Neural progenitor cell (in vitro differentiated cells): ENCODE measurements at regions not wholly inside any gene's neighbourhood (a gene's known extent, or its start where the extent isn't known, plus 50 kb on each side); places are given as distances from the start of the nearest gene placed in this dataset.
"Not testable (repeated sequence)": the region's sequence is repeated elsewhere in the genome, so short reads cannot be mapped to it uniquely, and the experiment has no call there.

Experiments
- EZH2 ChIP-seq: fragments of 200-600 bp; sonication (generic); IDR thresholded peaks from 2 replicates; pipeline ENCODE4 v1.6.1; 2017; ENCODE audit warnings: antibody characterized with exemption, mild to moderate bottlenecking, moderate library complexity
- EZH2phosphoT487 ChIP-seq: fragments of 200-600 bp; sonication (generic); IDR thresholded peaks from 2 replicates; pipeline ENCODE4 v1.6.1; 2017; ENCODE audit warnings: antibody characterized with exemption
- TF ChIP-seq, protein P1 (sequence below): fragments of 200-600 bp; sonication (generic); IDR thresholded peaks from 2 replicates; pipeline ENCODE4 v1.5.1; 2017; ENCODE audit warnings: antibody characterized with exemption, mild to moderate bottlenecking

DNA sequence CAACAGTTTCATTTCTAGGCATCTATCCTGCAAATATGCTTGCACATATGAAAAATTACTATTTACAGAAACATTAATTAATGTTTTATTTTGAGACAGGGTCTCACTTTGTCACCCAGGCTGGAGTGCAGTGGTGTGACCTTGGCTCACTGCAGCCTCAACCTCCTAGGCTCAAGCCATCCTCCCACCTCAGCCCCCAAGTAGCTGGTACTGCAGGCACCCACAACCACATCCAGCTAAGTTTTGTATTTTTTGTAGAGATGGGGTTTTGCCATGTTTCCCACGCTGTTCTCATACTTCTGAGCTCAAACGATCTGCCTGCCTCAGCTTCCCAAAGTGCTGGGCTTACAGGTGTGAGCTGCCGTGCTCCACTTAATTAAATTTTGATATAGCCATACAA is 86.2 kb upstream of the CCND2 start:
- TF ChIP-seq, protein P1, sequence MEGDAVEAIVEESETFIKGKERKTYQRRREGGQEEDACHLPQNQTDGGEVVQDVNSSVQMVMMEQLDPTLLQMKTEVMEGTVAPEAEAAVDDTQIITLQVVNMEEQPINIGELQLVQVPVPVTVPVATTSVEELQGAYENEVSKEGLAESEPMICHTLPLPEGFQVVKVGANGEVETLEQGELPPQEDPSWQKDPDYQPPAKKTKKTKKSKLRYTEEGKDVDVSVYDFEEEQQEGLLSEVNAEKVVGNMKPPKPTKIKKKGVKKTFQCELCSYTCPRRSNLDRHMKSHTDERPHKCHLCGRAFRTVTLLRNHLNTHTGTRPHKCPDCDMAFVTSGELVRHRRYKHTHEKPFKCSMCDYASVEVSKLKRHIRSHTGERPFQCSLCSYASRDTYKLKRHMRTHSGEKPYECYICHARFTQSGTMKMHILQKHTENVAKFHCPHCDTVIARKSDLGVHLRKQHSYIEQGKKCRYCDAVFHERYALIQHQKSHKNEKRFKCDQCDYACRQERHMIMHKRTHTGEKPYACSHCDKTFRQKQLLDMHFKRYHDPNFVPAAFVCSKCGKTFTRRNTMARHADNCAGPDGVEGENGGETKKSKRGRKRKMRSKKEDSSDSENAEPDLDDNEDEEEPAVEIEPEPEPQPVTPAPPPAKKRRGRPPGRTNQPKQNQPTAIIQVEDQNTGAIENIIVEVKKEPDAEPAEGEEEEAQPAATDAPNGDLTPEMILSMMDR = not testable (repeated sequence)
- not testable (repeated sequence) for TF ChIP-seq EZH2, EZH2phosphoT487
